GM19463 (cell line): ENCODE measurements at regions not wholly inside any gene's neighbourhood (a gene's known extent, or its start where the extent isn't known, plus 50 kb on each side); places are given as distances from the start of the nearest gene placed in this dataset.

Source experiments
- ATAC-seq: cut with Tn5 transposase; IDR thresholded peaks from one replicate; pipeline ENCODE4 v1.9.1; 2021; ENCODE audit warnings: mild to moderate bottlenecking, moderate library complexity; ENCODE audit not compliant: unreplicated experiment

- ATAC-seq, result no peak
Measured at GRCh38 chr17:77815127-77815905, 143.2 kb upstream of the TNRC6C start.

GRCh38 chr17:77817953-77818352 lies 140.6 kb upstream of the TNRC6C start:
- no peak for ATAC-seq

DNA sequence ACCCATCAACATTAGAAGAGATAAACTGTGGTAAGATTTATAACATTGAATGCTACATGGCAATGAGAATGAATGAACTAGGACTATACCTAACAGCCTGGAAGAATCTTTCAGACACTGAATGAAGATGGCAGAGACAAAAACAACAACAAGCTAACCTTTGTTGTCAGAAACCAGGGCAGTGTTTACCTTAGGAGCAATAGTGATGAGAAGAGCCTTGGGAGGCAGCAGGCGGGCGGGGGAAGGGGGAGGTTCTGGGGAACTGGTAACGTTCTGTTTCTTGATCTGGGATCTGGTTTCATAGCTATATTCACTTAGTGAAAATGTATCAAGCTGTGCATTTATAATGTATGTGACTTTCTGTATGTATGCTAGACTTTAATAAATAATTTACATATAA lies 139.0 kb upstream of the TNRC6C start:
- no peak for ATAC-seq

DNA sequence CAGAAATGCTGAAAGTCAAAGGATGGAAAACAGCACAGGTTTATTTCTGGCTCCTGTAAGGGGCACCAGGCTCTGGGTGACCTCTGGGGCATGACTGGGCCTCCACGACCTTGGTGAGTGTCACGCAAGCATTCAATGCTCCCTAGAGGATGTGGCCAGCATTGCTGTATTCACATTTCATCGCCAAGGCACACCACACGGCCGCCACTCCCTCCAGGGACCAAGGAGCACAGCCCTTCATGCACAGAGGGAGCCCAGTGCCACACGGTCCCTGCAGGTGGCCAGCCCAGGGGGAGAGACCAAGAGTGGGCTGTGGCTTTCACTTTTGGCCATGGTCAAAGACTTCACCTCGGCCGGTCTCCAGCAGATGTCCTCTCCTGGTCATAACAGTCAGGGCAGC lies 137.4 kb upstream of the TNRC6C start:
- no peak for ATAC-seq

- no peak for ATAC-seq
Measured at GRCh38 chr17:77822302-77823030, 136.0 kb upstream of the TNRC6C start.

- ATAC-seq, result no peak
Measured at GRCh38 chr17:77824102-77824779, 134.3 kb upstream of the TNRC6C start.

DNA sequence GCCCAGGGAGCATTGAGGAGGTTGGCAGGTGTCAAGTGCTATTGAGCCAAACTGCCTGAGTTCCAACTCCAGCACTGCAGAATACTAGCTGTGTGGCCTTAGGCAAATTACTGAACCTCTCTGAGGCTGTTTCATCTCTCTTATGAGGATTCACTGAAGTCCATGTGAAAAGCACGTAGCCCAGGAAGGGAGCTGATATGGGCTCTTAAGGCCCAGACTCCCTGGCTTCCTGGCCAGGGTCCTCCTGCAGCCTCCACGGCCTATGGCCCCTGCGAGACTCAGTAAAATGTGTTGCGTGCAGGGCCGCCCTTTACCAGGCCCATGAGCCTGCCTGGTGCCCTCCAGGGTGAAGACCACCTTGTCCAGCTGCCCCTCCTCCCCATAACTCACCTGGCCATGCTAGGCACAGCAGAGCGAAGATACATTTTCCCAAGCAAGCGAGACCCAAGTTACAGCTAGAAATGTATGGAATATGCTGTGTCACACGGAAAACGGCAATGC lies 133.7 kb upstream of the TNRC6C start:
- ATAC-seq, result no peak

- ATAC-seq, result no peak
Measured at GRCh38 chr17:77825621-77826020, 132.9 kb upstream of the TNRC6C start.

GRCh38 chr17:77826132-77826873 lies 132.2 kb upstream of the TNRC6C start:
- ATAC-seq, result no peak

DNA sequence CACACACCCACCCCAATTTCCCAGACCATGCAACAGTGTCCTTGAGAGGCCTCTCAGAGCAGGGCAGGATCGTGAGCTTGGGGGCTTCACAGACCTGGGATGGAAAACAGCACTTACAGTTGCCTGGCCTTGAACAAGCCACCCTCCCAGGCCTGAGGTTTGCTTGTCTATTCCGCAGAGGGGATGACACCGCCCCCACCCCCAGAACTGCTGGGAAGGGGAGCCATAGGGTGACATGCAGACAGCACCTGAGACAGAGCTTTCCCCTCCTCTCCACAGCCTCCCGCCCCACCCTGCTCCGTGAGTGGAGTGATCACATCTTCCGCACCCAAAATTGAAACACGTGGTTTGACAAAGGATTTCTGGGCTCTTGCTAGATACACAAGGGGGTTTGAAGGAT lies 131.5 kb upstream of the TNRC6C start:
- ATAC-seq, result no peak

- no peak for ATAC-seq
Measured at GRCh38 chr17:77827511-77827910, 131.0 kb upstream of the TNRC6C start.

DNA sequence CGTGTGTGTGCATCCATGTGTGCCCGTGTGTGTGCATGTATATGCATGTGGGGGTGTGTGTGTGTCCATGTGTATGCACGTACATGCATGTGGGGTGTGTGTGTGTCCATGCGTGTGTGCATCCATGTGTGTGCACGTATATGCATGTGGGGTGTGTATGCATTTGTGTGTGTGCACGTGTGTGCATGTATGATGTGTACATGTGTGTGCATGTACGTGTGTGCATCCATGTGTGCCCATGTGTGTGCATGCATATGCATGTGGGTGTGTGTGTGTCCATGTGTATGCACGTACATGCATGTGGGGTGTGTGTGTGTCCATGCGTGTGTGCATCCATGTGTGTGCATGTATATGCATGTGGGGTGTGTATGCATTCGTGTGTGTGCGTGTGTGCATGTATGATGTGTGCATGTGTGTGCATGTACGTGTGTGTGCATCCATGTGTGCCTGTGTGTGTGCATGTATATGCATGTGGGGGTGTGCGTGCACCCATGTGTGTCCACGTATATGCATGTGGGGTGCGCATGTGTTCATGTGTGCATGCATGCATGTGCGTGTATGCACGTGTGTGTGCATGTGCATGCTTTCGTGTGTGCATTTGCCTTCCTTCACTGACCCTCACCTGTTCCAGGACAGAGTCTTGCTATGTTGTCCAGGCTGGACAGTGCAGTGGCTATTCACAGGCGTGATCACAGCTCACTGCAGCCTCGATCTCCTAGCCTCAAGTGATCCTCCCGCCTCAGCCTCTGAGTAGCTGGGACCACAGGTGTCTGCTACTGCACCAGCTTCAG lies 129.6 kb upstream of the TNRC6C start:
- ATAC-seq, result no peak

DNA sequence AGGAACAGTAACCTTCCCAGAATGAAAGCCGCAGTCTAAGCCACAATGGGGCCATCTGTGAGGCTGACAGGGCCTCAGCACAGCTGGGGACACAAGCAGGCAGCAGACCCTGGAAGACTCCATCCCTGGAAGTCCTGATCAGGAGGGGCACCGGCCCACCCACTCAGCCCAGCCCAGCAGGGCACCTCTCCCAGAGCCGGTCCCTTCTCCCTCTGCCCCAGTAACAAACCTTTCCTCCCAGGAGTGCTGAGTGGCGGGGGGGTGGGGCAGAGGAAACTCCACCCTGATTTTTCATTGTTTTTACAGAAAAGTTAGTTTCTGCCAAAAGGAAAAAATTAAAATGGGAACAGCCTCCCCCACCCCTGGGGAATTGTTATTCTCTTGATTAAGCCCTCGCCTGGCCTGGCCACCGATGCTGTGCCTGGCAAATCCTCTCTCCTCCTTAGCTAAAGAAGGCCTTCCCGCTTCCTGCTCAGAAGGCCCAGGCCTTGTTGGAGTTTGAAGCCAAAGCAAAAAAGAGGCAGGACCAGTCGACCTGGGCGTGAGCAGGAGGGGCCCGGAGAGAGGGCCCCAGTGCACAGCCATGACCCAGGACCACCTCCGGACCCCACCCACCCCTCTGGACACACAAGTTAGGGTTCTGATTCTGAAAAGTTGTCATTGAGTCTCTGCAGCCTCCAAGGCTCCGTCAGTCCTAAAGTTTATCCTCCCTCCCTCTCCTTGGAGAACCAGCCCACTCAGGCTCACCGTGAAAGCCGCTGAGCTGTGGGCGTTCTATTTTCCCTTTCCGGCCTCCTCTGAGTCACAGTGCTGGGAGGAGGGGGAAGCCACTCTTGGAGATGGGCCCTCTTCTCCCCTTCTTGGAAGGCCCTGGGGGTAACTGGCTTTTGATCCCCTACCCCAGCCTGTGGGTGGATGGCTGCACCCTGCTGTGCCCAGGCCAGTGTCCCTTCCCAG lies 128.4 kb upstream of the TNRC6C start:
- no peak for ATAC-seq

- ATAC-seq, result no peak
Measured at GRCh38 chr17:77830816-77831473, 127.6 kb upstream of the TNRC6C start.

GRCh38 chr17:77831474-77832179 lies 126.9 kb upstream of the TNRC6C start:
- no peak for ATAC-seq

DNA sequence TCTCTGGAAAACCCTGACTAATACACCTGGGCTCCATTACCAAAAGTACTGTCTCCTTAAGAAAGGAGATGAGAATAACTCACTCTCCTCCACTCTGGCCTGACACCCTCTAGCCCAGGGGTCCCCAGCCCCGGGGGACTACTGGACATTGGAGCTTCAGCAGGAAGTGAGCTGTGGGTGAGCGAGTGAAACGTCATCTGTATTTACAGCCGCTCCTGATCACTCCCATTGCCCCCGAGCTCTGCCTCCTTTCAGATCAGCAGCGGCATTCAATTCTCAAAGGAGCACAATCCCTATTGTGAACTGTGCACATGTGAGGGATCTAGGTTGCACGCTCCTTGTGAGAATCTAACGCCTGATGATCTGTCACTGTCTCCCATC lies 126.3 kb upstream of the TNRC6C start:
- ATAC-seq, result no peak

GRCh38 chr17:77833769-77834168 lies 124.7 kb upstream of the TNRC6C start:
- no peak for ATAC-seq
